GM12801 (cell line): ENCODE measurements at regions not wholly inside any gene's neighbourhood (a gene's known extent, or its start where the extent isn't known, plus 50 kb on each side); places are given as distances from the start of the nearest gene placed in this dataset.

ENCODE experiments used
- TF ChIP-seq, protein P1 (sequence below): IDR thresholded peaks from one replicate; pipeline ENCODE4 v1.5.1; 2011; ENCODE audit warnings: control low read depth; ENCODE audit not compliant: insufficient read length; ENCODE audit errors: extremely low read depth

DNA sequence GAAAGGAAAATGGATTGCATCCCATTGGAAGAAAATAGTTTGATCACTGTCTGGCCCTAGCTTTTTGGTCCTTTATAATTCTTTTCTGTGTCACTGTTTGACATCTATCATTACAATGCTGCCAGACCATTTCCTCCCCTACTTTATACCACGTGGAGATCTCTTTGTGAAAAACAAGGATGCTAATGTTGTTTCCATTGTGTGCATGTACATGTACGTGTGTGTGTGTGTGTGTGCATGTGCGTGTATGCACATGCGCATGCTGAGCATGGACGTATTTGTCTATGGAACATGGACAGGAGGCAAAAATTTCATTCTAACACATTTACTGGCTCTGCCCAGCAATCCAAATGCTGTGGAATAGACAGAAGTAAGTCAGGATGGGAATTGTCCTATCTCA lies 153.1 kb upstream of the PLXNA2 start:
- TF ChIP-seq, protein P1, sequence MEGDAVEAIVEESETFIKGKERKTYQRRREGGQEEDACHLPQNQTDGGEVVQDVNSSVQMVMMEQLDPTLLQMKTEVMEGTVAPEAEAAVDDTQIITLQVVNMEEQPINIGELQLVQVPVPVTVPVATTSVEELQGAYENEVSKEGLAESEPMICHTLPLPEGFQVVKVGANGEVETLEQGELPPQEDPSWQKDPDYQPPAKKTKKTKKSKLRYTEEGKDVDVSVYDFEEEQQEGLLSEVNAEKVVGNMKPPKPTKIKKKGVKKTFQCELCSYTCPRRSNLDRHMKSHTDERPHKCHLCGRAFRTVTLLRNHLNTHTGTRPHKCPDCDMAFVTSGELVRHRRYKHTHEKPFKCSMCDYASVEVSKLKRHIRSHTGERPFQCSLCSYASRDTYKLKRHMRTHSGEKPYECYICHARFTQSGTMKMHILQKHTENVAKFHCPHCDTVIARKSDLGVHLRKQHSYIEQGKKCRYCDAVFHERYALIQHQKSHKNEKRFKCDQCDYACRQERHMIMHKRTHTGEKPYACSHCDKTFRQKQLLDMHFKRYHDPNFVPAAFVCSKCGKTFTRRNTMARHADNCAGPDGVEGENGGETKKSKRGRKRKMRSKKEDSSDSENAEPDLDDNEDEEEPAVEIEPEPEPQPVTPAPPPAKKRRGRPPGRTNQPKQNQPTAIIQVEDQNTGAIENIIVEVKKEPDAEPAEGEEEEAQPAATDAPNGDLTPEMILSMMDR: no peak

DNA sequence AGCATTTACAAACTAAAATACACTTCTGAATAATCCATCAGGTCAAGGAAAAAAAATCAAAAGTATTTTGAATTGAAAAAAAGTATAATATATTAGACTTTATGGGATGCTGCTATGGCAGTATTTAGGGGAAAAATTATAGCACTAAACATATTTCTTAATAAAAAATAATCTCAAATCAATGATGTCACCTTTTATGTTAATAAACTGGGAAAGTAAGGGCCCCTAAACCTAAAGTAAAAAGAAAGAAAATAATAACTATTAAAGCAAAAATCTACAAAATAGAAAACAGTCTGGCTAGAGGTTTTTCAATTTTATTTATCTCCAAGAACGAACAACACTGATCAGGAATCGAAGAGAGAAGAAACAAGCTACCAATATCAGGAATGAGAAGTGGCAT lies 160.8 kb upstream of the PLXNA2 start:
- TF ChIP-seq, protein P1: no peak

DNA sequence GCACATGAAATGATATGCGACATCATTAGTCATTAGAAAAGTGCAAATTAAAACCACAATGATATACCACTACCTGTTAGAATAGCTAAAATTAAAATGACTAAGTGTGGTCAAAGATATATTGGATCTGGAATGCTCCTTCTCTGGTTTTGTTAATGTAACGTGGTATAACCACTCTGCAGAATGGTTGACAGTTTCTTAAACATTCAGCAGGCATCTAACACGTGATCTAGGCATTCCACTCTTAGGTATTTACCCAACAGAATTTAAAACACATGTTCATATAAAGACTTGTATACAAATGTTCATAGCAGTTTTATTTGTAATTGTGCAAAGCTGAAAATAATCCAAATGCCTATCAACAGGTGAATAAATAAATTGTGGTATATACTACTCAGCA lies 165.0 kb upstream of the PLXNA2 start:
- TF ChIP-seq, protein P1: no peak

DNA sequence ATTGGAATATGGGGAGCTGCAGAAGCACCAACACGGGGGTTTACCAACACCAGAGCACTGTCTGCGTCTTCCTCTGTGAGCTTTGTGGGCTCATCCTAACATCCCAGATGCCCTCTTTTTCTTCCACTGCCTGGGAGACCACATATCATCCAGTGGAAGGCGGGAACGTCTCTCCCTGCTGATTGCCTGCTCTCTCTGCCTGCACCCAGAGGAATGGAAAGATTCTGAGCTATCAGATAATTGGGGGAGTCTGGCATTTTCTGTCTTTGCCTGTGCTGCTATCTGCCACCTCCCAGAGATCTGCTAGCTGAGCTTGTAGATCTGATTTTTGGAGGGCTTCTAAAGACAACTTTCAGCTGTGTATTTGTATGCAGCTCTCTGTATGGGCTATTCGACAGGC lies 166.2 kb upstream of the PLXNA2 start:
- TF ChIP-seq, protein P1: no peak

DNA sequence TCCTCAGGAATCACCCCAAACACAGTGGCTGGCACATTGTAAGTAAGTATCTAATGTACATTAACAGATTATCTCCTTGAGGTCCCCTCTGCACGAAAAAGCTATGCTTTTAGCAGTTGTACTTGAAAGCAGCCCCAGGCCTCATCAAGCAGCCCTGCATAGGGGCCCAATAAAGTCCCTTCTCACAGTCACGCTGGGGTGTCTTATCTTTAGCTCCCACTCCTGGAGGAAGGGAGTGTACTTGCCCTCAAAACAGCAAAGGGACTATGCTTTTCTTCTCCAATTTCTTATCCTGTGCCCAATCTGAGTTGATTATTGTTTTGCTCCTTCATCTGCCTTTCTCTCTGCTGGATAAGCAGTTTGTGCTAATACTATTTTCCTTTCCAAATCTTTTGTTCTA lies 168.8 kb upstream of the PLXNA2 start:
- TF ChIP-seq, protein P1: no peak

DNA sequence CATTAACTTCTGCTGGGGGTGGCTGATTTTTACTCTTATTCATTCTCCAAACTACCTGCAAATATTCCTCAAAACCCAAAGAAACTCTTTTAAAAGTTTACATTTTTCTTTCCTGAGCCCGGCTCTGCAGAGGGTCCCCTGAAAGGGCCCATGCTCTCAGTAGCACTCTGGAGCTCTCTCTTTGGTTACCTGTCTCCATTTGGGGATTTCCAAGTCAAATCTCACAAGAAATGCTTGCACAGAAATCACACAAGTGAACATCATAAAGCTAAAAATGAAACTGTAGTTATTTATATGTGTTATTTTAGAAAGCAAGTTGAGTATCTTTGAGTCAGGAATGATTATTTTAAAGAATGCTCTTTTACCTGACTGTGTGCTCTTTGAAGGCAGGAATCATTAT lies 174.5 kb upstream of the PLXNA2 start:
- TF ChIP-seq, protein P1: no peak

DNA sequence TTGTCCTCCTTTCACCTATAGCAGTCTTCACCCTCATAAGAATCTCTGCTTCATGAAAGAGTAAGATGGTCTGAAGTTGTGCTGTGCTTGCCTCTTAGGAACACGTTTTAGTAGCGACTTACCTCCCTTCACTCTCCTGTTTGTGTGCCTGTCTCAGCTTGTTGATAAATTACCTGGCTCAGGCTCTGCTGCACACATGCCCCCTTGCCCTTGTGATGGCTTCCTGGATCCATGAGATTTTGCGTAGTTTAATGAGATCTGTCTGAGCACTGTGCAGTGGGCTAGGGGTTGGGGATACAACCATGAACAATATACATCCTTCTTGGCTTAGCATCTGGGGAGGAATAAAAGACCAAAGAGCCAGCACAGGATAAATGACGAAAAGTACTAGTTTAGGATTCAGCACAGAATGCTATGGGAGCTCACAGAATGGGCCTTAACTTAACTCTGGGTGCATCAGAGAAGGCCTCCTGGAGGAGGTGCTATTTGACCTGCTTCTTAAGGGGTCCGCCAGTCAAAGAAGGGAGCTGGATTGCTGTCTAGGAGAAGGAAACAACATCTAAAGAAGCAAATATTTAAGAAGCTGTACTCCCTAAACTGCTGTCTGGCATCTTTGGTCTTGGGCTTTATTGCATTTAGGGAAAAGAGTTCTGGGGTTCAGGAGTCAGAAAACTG lies 175.7 kb upstream of the PLXNA2 start:
- TF ChIP-seq, protein P1: no peak
